ENCODE measurements at regions not wholly inside any gene's neighbourhood (a gene's known extent, or its start where the extent isn't known, plus 50 kb on each side); places are given as distances from the start of the nearest gene placed in this dataset.
"Not testable (repeated sequence)": the region's sequence is repeated elsewhere in the genome, so short reads cannot be mapped to it uniquely, and the experiment has no call there.

DNA sequence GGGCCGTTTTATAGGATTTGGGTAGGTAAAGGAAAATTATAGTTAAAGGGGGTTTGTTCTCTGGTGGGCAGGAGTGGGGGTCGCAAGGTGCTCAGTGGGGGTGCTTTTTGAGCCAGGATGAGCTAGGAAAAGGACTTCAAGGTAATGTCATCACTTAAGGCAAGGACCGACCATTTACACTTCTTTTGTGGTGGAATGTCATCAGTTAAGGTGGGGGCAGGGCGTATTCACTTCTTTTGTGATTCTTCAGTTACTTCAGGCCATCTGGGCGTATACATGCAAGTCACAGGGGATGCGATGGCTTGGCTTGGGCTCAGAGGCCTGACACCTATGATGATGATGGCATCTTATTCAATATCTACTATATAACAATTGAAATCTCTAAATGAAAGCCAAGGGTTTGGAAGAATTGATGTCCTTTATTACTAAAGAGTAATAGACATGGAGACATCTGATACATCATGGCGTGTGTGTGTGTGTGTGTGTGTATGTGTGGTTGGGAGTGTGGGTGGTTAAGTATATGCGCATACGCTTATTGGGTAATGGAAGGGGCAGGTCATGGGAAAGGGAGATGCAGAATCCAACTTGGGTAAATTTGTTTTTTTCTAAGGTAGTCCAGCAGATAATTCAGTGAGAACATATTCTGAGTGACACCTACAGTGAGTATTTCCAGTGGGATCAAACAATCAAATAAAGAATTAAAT is 236.9 kb upstream of the DUSP10 start:
- H3K36me3 ChIP-seq (ENCODE audit: control insufficient read depth in 2 of 4, insufficient read depth in 4 of 4, low read length in 3 of 4); H3K18ac ChIP-seq (ENCODE audit: extremely low read depth, low read length); H4K5ac ChIP-seq (ENCODE audit: insufficient read length, low read depth, low read length); H3K14ac ChIP-seq (ENCODE audit: insufficient read length); DNase-seq (ENCODE audit: low read depth in 1 of 2, low spot score in 2 of 2); H2BK120ac ChIP-seq (replicated peaks; ENCODE audit: low read depth, low read length); POLR2A ChIA-PET (ENCODE audit: partially characterized antibody); H3K23ac ChIP-seq (ENCODE audit: insufficient read length); H2BK15ac ChIP-seq (ENCODE audit: low read length); H3K79me2 ChIP-seq (ENCODE audit: control insufficient read depth in 1 of 2, insufficient read depth in 2 of 2, low read length in 2 of 2); H3K56ac ChIP-seq (replicated peaks; ENCODE audit: insufficient read length, low read depth, low read length); H2AK5ac ChIP-seq (ENCODE audit: low read depth, low read length); H3K4me3 ChIP-seq (ENCODE audit: extremely low read depth in 1 of 4, insufficient read depth in 2 of 4, low read depth in 3 of 4, low read length in 4 of 4); H4K91ac ChIP-seq (replicated peaks; ENCODE audit: insufficient read length, low read length); H3K9me3 ChIP-seq (ENCODE audit: insufficient read depth in 2 of 2, low read depth in 1 of 2, low read length in 1 of 2); H3K27me3 ChIP-seq (replicated peaks in 1 of 4; ENCODE audit: control insufficient read depth in 3 of 4, extremely low read depth in 1 of 4, insufficient read depth in 3 of 4, low read length in 3 of 4); H3K79me1 ChIP-seq (ENCODE audit: low read depth, low read length); H4K8ac ChIP-seq (ENCODE audit: extremely low read depth, insufficient read depth, low read length); H3K23me2 ChIP-seq (ENCODE audit: low read depth, low read length); H4K20me1 ChIP-seq (replicated peaks in 1 of 2; ENCODE audit: control insufficient read depth in 1 of 2, insufficient read depth in 2 of 2, low read length in 2 of 2); H3K27ac ChIP-seq (ENCODE audit: low read depth, low read length); H3K9ac ChIP-seq (replicated peaks in 1 of 4; ENCODE audit: extremely low read depth in 1 of 4, low read depth in 3 of 4, low read length in 3 of 4); FAIRE-seq; H2AFZ ChIP-seq (ENCODE audit: low read length); H3K4me1 ChIP-seq (replicated peaks in 1 of 4; ENCODE audit: control insufficient read depth in 3 of 4, insufficient read depth in 4 of 4, low read length in 3 of 4); H2BK12ac ChIP-seq (ENCODE audit: low read depth, low read length): not testable (repeated sequence)
- CTCF ChIA-PET (ENCODE audit: partially characterized antibody): interaction anchor here (0.6 to 2.0 kb wide), 8 partner anchors 9 to 236 kb away, joined by 3 to 8 read pairs (median 4); no protein-coding TSS in a partner anchor
- peak overlapping the region; percentile 78 for H3K4ac ChIP-seq (replicated peaks; ENCODE audit: insufficient read length, low read depth, low read length)
- WGBS, 2 experiments (ENCODE audit: extremely low coverage in 1 of 2, insufficient coverage in 1 of 2, insufficient read length in 1 of 2, insufficient replicate concordance in 2 of 2, low coverage in 1 of 2, low lambda C conversion rate in 2 of 2, missing lambda C conversion rate in 1 of 2): 81 to 91% methylated on average over 1 to 8 of the region's 9 CpGs
- H3K4me2 ChIP-seq (ENCODE audit: insufficient read depth in 1 of 2, low read depth in 2 of 2, low read length in 2 of 2): peak overlapping the region; percentile 17 to 35; a peak in 1 of 4 replicates
- 0 out of 2 replicates have a peak overlapping the region, but pooled peaks have one; percentile 72 for H2BK20ac ChIP-seq (ENCODE audit: low read length)
- TF ChIP-seq POU5F1 (IDR thresholded peaks at IDR 0.05; ENCODE audit: low read depth, low read length): peak; percentile 91
- peak overlapping the region; percentile 90; the same call in 1 of the 2 replicates for H2BK5ac ChIP-seq (ENCODE audit: low read depth, low read length)

All from H1 (cell line).